Endodermal cell (in vitro differentiated cells): ENCODE measurements at regions not wholly inside any gene's neighbourhood (a gene's known extent, or its start where the extent isn't known, plus 50 kb on each side); places are given as distances from the start of the nearest gene placed in this dataset.

Source experiments
- DNase-seq: peaks from one replicate; pipeline ENCODE4 v3.0.0-alpha.2; 2017
- H3K27ac ChIP-seq: 2 replicates; pipeline ENCODE4 v1.5.1; 2013; ENCODE audit warnings: mild to moderate bottlenecking, low read depth, low read length, moderate library complexity
- H3K27me3 ChIP-seq: 2 replicates; pipeline ENCODE4 v1.6.1; 2013; ENCODE audit warnings: mild to moderate bottlenecking, low read length, moderate library complexity; ENCODE audit not compliant: insufficient read depth, control insufficient read depth, poor library complexity, severe bottlenecking
- H3K36me3 ChIP-seq: 2 replicates; pipeline ENCODE4 v1.7.0; 2013; ENCODE audit warnings: mild to moderate bottlenecking, low read length, moderate library complexity; ENCODE audit not compliant: control insufficient read depth, insufficient read depth
- H3K4me1 ChIP-seq: one replicate; pipeline ENCODE4 v1.7.0; 2013; ENCODE audit warnings: low read length; ENCODE audit not compliant: control insufficient read depth, insufficient read depth
- H3K4me3 ChIP-seq: 2 replicates; pipeline ENCODE4 v1.5.1; 2013; ENCODE audit warnings: mild to moderate bottlenecking, low read length, moderate library complexity
- H3K9ac ChIP-seq: 2 replicates; pipeline ENCODE4 v1.6.1; 2013; ENCODE audit warnings: mild to moderate bottlenecking, low read length, moderate library complexity; ENCODE audit not compliant: poor library complexity, severe bottlenecking; ENCODE audit errors: extremely low read depth
- H3K9me3 ChIP-seq: 2 replicates; pipeline ENCODE4 v1.6.1; 2013; ENCODE audit warnings: mild to moderate bottlenecking, low read length, moderate library complexity; ENCODE audit not compliant: control insufficient read depth
- H3K27ac Mint-ChIP-seq: 2 replicates; pipeline ENCODE4 v1.8.0; 2020; ENCODE audit warnings: mixed read lengths
- H3K27me3 Mint-ChIP-seq: 2 replicates; pipeline ENCODE4 v1.8.0; 2021; ENCODE audit warnings: mild to moderate bottlenecking, mixed read lengths; ENCODE audit not compliant: insufficient read depth
- H3K36me3 Mint-ChIP-seq: 2 replicates; pipeline ENCODE4 v1.8.0; 2020; ENCODE audit warnings: low read depth, mixed read lengths
- H3K4me1 Mint-ChIP-seq: 2 replicates; pipeline ENCODE4 v1.8.0; 2020; ENCODE audit warnings: mixed read lengths
- H3K4me3 Mint-ChIP-seq: 2 replicates; pipeline ENCODE4 v1.8.0; 2020; ENCODE audit warnings: mild to moderate bottlenecking, moderate library complexity, mixed read lengths
- H3K9me3 Mint-ChIP-seq: 2 replicates; pipeline ENCODE4 v1.8.0; 2020; ENCODE audit warnings: mild to moderate bottlenecking, mixed read lengths
- WGBS, 2 experiments: methylation state at CpG; one replicate each; pipeline versions ENCODE4 v1.1.5 to v1.1.7; 2013; ENCODE audit warnings: missing lambda C conversion rate in 2 of 2, mixed read lengths in 1 of 2; ENCODE audit not compliant: insufficient coverage in 1 of 2, insufficient read length in 1 of 2; 5-methylcytosine and 5-hydroxymethylcytosine counted together
- TF ChIP-seq, protein P1 (sequence below): fragments of 200-600 bp; sonication (generic); conservative IDR thresholded peaks from 2 replicates; pipeline ENCODE4 v1.5.0; 2021; ENCODE audit warnings: antibody characterized with exemption, mild to moderate bottlenecking

DNA sequence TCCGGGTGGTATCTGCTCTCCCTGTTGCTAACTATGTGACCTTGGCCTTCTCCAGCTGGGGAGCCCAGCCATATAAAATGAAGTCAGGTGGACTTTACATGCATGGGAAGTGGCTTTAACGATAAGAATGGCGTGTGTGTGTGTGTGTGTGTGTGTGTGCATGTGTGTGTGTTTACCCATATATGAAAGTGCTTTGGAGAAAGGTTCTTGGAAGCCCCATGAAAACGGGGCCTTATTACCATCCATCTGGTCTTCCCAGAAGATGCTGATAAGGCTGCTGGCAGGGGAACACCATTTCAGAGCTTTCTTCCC lies 94.8 kb downstream of the LRRC74A start:
- Histone ChIP-seq H3K9ac (no peak overlapping the region), H3K4me1 (peaks cover 13% of the 10 kb centered on the region), H3K27me3 (no peaks in the 10 kb centered on the region), H3K9me3 (no peaks in the 10 kb centered on the region), H3K36me3 (no peaks in the 10 kb centered on the region), H3K27ac (peak overlapping the region; percentile 97), H3K4me3 (no peak overlapping the region)
- no peak for DNase-seq
- TF ChIP-seq, protein P1, sequence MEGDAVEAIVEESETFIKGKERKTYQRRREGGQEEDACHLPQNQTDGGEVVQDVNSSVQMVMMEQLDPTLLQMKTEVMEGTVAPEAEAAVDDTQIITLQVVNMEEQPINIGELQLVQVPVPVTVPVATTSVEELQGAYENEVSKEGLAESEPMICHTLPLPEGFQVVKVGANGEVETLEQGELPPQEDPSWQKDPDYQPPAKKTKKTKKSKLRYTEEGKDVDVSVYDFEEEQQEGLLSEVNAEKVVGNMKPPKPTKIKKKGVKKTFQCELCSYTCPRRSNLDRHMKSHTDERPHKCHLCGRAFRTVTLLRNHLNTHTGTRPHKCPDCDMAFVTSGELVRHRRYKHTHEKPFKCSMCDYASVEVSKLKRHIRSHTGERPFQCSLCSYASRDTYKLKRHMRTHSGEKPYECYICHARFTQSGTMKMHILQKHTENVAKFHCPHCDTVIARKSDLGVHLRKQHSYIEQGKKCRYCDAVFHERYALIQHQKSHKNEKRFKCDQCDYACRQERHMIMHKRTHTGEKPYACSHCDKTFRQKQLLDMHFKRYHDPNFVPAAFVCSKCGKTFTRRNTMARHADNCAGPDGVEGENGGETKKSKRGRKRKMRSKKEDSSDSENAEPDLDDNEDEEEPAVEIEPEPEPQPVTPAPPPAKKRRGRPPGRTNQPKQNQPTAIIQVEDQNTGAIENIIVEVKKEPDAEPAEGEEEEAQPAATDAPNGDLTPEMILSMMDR = no peak
- Mint-ChIP-seq H3K36me3 (no peaks in the 10 kb centered on the region), H3K27ac (no peak overlapping the region), H3K4me1 (peaks cover 42% of the 10 kb centered on the region), H3K4me3 (no peak overlapping the region), H3K27me3 (peaks cover 3% of the 10 kb centered on the region), H3K9me3 (no peaks in the 10 kb centered on the region)
- 76 to 90% methylated on average over 2 to 4 of the region's 4 CpGs for WGBS, 2 experiments

DNA sequence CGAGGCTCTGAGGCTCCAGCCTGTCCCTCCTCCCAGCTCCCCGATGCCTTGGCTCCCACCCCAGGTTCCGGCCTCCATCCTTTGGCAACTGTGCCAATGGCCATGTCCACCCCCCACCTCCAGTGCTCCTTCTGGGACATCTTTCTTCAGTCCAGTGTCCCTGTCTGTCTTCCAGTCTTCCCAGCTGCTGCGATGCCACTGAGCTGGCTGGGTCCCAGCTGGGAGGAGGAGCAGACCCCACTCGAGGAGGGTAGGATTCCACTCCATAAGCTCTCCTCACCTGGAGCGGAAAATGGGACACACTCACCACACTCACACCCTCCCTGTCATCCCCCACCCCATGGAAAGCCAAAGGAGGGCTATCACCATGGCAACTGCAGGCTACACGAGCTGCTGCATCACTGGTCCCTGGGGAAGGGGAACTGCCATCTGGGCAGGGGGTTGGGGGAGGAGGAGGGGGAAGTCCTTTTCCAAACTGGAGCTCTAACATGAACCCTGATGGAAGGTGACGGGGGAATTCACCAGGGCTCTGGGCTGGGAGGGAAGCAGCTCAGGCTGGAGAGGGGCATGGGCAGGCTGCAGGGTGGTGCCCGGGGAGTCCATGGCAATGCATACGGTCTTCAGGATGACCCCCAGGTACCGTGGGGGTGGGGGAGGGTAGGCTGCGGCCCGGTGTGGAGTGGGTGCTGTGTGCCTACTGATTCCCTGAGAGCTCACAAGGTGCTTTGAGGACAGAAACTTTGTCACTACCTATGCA lies 94.3 kb downstream of the LRRC74A start:
- H3K27ac ChIP-seq = peak overlapping the region; percentile 97

DNA sequence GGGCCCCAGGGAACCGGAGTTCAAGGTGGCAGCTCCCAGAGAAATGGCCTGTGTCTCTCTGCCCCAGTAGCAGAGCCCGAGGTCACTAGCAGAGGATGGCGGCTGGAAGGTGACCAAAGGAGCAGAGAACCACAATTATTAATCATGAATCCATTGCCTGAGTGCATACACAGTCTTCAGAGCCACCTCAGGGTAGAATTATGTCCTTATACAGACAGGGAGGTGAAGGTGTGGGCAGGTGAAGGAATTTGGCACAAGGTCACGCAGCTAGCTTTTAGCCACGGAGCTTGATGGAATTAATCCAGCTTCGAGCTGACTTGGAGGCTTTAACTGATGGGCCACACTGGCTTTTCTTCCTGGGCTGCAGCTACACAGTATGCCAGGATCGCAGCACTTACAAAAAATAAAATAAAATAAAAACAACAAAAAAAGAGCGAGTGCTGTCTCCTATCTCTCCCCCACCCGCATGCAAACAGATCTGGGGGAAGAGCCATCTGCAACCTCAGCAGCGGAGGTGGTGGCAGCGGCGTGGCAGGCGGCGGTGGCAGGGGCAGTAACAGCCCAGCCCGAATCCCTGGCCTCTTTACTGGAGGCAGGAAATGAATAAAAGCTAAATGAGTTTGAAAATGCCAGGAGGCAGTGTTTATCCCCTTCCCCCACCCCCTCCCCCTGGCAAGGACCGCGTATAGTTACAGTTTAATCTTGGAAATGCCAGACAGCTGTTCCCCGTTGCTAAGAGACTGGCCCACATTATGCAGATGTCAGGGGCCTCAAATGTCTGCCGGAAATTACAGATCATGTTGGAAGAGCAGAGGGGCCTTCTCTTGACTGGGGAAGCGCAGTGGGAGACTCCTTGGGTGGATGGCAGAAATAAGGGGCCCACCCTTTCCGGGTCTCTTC lies 93.5 kb downstream of the LRRC74A start:
- peak; percentile 67 for DNase-seq
- Histone ChIP-seq H3K4me3 (no peak overlapping the region), H3K4me1 (peaks cover 13% of the 10 kb centered on the region)

More for the DNA sequence above, 94.3 kb downstream of the LRRC74A start:
- Mint-ChIP-seq H3K9me3 (no peaks in the 10 kb centered on the region), H3K27me3 (peaks cover 3% of the 10 kb centered on the region), H3K4me3 (no peak overlapping the region), H3K4me1 (peaks cover 42% of the 10 kb centered on the region), H3K36me3 (no peaks in the 10 kb centered on the region), H3K27ac (no peak overlapping the region)
- Histone ChIP-seq H3K9me3 (no peaks in the 10 kb centered on the region), H3K4me3 (no peak overlapping the region), H3K27me3 (no peaks in the 10 kb centered on the region), H3K4me1 (peaks cover 13% of the 10 kb centered on the region), H3K36me3 (no peaks in the 10 kb centered on the region), H3K9ac (no peak overlapping the region)
- TF ChIP-seq, protein P1 = no peak
- no peak for DNase-seq
- WGBS, 2 experiments = 55 to 72% methylated on average over 4 to 13 of the region's 13 CpGs

More for the DNA sequence above, 93.5 kb downstream of the LRRC74A start:
- Mint-ChIP-seq H3K27me3 (peaks cover 3% of the 10 kb centered on the region), H3K9me3 (no peaks in the 10 kb centered on the region), H3K36me3 (no peaks in the 10 kb centered on the region), H3K4me1 (peaks cover 38% of the 10 kb centered on the region), H3K27ac (peak overlapping the region; percentile 64), H3K4me3 (no peak overlapping the region)
- Histone ChIP-seq H3K36me3 (no peaks in the 10 kb centered on the region), H3K27ac (peak overlapping the region; percentile 97), H3K9me3 (no peaks in the 10 kb centered on the region), H3K9ac (no peak overlapping the region), H3K27me3 (no peaks in the 10 kb centered on the region)
- TF ChIP-seq, protein P1 = no peak
- WGBS, 2 experiments = 43 to 60% methylated on average over 14 to 21 of the region's 21 CpGs
